ENCODE measurements at regions not wholly inside any gene's neighbourhood (a gene's known extent, or its start where the extent isn't known, plus 50 kb on each side); places are given as distances from the start of the nearest gene placed in this dataset.
"Not testable (repeated sequence)": the region's sequence is repeated elsewhere in the genome, so short reads cannot be mapped to it uniquely, and the experiment has no call there.

DNA sequence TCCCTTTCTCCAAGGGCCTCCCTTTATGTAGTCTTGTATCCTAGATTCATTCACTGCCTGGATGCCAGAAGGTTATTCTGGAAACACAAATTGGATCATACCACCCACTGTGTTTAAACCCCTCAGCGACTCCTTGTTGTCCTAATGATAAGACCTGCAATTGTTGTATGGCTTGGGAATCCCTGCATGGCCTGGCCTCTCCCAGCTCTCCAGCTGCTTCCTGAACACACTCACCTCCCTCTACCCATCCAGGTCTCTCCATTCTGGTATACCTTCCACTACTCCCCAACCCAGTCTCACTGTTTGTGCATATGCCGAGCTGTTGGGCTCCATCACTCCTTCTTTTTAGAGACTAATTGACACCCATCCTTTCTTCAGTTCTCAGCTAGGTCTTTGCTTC, 124.3 kb upstream of the ALX4 start:
- no peak overlapping the region for H3K27ac ChIP-seq
- TF ChIP-seq, protein P1, sequence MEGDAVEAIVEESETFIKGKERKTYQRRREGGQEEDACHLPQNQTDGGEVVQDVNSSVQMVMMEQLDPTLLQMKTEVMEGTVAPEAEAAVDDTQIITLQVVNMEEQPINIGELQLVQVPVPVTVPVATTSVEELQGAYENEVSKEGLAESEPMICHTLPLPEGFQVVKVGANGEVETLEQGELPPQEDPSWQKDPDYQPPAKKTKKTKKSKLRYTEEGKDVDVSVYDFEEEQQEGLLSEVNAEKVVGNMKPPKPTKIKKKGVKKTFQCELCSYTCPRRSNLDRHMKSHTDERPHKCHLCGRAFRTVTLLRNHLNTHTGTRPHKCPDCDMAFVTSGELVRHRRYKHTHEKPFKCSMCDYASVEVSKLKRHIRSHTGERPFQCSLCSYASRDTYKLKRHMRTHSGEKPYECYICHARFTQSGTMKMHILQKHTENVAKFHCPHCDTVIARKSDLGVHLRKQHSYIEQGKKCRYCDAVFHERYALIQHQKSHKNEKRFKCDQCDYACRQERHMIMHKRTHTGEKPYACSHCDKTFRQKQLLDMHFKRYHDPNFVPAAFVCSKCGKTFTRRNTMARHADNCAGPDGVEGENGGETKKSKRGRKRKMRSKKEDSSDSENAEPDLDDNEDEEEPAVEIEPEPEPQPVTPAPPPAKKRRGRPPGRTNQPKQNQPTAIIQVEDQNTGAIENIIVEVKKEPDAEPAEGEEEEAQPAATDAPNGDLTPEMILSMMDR (conservative IDR thresholded peaks at IDR 0.05): no peak

DNA sequence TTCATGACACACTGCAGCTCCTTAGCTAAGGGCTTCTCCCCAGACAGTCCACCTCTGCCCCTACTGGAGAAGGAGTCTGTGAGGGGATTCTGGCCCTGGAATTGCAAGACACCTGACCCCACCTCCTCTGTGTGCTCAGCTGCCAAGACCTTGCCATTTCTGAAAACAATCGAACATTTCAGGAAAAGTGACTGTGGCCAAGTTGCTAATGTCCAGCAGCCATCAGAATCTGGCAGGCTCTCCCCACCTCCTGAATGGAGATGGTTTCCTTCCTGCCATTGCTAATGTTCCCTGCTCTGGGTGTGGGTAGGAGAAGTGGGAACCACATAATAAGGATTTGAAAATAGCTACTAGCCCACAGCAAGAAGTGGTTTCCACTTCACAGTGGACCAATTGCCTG, 127.2 kb upstream of the ALX4 start:
- H3K27ac ChIP-seq: no peak overlapping the region
- TF ChIP-seq, protein P1 (conservative IDR thresholded peaks at IDR 0.05): no peak

DNA sequence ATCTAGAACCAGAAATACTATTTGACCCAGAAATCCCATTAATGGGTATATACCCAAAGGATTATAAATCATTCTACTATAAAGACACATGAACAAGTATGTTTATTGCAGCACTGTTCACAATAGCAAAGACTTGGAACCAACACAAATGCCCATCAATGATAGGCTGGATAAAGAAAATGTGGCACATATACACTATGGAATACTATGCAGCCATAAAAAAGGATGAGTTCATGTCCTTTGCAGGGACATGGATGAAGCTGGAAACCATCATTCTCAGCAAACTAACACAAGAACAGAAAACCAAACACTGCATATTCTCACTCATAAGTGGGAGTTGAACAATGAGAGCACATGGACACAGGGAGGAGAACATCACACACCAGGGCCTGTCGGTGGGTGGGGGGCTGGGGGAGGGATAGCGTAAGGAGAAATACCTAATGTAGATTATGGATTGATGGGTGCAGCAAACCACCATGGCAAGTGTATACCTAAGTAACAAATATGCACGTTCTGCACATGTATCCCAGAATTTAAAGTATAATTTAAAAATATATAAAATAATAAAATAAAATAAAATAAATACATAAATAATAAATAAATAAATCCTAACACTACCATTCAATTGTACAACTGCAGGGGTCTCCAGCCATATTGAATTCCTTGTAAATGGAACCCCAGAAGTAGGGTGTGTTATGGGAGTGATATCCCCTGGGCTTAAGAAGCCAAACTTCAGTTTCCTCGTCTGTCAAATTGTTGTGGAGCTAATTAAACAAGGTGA, 122.4 kb upstream of the CD82 start:
- H3K27ac ChIP-seq: not testable (repeated sequence)

DNA sequence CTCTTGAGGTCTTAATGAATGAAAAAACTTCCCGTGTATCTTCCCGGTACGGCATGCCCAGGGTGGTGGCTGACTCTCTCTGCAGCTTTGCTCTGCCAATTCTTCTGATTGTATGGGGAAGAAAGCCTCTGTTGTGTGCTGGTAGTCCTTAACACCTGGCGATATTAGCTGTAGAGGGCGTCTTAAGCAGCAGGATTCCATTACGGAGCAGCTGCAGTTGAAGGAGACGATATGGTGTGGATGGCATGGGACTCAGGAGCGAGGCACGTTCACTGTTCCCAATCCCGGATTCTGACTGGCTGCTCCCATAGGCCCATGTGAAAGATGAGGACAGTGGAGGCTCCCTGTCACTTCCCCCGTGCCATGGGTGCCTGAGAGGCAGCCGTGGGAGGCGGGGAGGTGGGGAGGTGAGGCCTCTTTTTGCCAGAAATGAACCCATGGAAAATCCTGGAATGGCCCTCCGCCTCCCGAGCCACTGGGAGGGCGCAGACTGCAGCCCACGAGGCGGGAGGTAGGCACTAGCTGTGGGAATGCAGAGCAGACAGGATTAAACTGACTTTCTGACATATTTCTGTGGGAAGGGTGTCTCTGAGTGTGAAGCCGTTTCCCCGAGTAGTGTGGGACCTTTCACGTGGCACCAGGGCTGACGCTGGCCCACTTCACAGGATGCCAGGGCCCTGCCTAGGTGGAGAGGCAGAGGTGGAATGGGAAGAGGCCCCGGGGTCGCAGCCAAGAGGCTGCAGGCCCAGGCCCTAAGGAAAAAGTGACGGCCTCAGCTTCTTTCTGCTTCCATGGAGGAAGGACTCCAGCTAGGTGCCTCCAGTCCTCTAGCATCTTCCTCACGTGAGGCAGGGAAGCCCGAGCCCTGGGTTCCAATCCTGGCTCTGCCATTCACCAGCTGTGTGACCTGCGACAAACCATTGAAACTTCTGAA, 121.4 kb upstream of the CD82 start:
- H3K27ac ChIP-seq: no peak overlapping the region
- TF ChIP-seq, protein P1 (conservative IDR thresholded peaks at IDR 0.05): no peak

DNA sequence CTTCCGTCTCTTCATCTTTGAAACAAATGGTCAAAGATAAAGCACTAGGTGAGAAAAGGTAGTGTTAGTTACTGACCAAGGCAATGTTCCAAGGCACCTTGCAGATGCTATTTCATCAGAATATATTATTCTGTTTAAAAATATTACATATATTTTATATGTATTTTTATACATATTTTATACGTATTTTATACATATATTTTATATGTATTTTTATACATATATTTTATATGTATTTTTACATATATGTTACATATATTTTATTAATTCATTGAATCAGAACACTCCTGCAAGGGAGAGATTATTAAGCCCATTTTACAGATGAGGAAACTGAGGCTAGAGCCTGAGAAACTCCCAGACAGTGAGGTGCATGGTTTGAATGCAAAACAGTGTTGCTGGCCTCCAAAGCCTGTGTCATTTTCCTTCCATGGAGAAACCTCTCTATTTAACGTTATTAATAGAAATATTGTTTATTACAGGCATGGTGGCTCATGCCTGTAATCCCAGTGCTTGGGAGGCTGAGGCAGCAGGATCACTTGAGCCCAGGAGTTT, 120.6 kb upstream of the CD82 start:
- no peak overlapping the region for H3K27ac ChIP-seq
- TF ChIP-seq, protein P1 (conservative IDR thresholded peaks at IDR 0.05): no peak

DNA sequence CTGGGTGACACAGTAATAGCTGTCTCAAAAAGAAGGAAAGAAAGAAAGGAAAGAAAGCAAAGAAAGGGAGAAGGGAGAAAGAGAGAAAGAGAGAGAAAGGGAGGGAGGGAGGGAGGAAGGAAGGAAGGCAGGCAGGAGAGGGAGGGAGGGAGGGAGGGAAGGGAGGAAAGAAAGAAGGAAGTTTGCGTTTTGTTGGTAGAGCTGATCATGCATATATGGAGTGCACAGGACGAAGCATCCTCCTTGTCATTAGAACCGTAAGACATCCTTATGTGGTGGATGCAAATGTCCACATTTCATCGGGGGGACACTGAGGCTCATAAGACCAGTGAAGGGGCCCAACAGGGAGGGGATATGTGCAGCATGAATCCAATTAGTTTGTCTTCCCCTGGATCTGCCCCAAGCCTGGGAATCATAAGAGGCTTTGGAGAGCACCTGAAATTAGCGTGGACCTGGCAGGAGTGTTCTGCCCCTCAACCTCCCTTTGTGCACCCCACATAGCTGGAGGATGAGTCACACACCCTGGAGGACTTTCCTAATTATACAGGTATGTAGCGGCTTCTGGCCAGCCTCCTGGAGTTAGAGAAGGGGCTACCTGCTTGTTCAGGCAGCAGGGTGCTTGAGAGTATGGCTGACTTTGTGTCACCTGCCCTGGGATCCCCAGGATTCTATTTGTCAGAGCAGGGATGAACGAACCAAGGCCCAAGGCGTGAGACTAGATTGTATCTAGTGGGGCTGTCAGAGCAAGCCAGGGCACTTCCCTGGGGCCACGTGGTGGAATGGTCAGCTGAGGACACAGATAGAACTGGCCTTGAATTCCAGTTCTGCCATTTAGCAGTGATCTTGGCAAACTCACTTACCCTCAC, 119.7 kb upstream of the CD82 start:
- TF ChIP-seq, protein P1 (conservative IDR thresholded peaks at IDR 0.05): no peak

DNA sequence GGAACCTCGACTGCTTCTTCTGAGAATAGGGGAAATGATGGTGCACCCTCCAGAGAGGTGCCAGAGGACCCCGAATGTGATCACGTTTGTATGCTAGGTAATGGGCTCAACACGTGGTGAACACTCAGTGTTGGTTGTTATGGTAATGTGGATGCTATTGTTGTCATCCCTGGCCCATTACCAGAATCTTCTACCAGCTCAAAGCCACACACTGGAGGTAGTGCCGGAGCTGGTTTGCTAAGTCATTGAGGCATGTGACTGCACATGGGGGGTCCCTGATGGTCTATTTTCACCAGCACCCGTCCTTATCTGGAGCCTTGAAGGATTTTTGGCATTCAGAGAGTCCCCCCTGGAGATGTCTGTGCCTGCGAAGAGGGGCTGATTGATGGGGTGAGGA, 119.1 kb upstream of the CD82 start:
- H3K27ac ChIP-seq: no peak overlapping the region
- TF ChIP-seq, protein P1 (conservative IDR thresholded peaks at IDR 0.05): no peak

More for the DNA sequence above, 119.7 kb upstream of the CD82 start:
- H3K27ac ChIP-seq: no peak overlapping the region

Data from VCaP (cell line).